T-helper 1 cell (primary cell): ENCODE measurements at regions not wholly inside any gene's neighbourhood (a gene's known extent, or its start where the extent isn't known, plus 50 kb on each side); places are given as distances from the start of the nearest gene placed in this dataset.

Source experiments
- DNase-seq, 5 donors: peaks; one replicate each; pipeline ENCODE4 v3.0.0-alpha.2; 2012 to 2020

DNA sequence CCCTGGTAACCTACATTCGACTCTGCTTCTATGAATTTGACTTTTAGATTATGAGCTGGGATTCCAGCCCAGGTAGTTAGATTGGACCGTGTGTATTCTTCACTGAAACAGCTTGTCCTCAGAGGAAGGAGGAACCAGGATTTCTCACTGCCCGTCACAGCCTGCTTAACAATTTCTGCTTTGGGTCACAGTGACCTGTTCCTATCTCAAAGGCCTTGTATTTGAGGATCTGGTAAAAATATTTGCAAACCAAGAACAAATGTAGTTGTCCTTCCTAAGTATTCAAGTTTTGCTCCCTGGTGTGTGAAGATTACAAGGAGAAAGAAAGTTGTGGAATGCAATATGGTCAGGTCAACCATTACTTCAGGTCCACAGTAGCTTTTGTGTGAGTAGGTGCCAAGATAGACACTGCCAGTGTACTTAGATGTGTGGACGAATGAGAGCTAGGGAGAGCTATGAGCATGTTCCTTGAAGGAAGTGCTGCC lies 55.1 kb downstream of the KIF4B start:
- DNase-seq: no peak

DNA sequence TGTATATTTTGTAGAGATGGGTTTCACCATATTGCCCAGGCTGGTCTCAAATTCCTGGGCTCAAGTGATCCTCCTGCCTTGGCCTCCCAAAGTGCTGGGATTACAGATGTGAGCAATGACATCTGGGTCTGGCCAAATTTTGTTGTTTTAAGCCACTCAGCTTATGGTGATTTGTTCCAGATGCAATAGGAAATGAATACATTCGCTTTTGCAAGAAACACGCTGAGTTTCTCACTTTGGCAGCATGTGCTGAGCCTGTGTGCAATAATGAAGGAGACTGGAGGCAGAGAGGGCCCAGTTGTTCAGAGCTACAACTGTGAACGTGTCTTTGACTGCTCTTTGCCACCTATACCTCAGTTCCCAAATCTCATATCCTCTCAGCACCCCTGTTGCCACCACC lies 56.4 kb downstream of the KIF4B start:
- no peak for DNase-seq

DNA sequence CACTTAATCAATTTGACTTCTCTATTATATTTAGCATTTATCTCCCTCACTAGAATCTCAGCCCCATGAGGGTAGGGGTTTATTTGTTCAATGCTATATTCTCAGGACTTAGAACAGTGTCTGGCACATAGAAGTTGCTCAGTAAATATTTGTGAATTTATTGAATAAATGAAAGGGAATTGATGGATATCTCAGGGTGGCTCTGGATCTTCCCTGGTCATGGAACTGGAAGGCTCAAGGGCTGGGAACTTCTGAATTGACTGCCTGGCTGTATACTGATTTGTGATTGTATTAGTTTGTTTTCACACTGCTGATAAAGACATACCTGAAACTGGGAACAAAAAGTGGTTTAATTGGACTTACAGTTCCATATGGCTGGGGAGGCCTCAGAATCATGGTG lies 57.2 kb downstream of the KIF4B start:
- no peak for DNase-seq

DNA sequence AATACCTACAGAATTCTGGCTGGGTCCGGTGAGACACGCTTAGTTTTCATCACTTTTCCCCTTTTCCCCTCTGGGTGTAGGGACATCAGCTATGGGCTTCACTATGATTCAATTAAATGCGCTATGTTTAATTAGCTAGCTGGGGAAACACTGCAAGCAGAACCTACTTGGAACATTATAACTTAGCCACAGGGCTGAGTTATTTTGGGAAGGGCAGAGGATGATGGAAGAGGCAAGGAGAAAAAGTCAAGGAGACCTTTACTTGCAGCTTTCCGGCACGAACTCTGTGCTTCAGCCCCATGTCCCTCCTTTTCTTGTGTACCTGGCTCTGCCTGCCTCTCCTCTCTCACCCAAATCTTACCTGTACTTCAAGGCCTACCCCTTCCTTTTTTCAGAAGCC lies 62.8 kb downstream of the KIF4B start:
- no peak for DNase-seq

DNA sequence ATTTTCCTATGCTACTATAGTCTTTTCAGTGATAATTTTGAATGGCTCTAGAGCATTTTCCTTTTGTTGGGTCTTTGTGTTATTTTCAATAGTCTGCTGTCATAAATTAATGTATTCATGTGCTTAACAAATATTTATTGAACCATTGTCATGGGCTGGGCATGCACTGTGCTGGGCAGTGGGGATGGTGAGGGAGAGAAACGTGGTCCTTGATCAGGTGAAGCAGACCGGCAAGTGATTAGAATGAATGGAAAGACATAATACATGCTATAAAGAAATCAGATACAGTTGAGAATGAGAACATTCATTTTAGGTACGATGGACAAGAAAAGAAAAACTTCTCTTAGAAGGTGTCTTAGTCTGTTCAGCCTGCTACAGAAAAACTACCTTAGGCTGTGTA lies 66.1 kb downstream of the KIF4B start:
- no peak for DNase-seq

DNA sequence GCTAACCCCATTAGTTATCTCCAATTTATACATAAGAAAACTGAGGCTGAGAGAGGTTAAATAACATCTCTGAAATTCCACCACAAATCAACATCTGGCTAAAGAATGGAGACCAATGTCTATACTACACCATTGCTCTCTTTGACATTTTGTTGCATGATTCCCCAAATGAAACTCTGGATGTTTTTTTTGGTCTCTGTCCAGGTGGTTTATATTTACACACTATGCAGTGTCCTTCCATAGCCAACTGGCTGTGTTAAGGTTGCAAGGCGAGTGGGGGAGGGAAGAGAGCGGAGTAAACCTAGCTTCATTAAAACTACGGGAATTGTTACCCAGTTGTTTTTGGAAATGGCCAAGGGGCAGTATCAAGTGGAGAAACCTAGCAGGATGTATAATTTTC lies 67.2 kb downstream of the KIF4B start:
- DNase-seq: no peak

DNA sequence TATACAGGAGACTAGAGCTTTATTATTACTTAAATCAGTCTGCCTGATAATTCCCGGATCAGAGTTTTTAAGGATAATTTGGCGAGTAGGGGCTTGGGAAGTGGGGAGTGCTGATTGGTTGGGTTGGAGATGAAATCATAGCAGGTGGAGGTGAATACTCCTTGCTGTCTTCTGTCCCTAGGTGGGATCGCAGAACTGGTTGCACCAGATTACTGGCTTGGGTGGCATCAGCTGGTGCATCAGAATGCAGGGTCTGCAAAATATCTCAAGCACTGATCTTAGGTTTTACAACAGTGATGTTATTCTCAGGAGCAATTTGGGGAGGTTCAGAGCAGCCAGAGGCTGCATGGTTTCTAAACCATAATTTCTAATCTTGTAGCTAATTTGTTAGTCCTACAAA lies 68.1 kb downstream of the KIF4B start:
- no peak for DNase-seq

DNA sequence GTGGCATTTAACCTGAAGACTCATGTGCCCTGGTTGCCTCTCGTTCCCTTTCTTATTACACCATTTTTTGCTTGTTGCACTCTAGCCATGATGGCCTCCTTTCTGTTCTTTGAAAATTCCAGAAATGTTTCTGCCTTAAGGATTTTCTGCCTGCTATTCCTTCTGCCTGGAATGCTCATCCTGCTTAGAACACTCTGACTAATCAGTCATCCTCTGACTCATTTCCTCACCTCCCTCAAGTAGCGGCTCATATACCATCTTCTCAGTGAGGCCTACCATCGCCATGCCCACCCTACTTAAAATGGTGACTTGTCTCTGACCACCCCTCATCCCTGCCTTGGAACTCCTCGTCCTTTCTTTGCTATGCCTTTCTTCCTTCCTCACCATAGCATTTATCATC lies 68.8 kb downstream of the KIF4B start:
- DNase-seq: no peak

DNA sequence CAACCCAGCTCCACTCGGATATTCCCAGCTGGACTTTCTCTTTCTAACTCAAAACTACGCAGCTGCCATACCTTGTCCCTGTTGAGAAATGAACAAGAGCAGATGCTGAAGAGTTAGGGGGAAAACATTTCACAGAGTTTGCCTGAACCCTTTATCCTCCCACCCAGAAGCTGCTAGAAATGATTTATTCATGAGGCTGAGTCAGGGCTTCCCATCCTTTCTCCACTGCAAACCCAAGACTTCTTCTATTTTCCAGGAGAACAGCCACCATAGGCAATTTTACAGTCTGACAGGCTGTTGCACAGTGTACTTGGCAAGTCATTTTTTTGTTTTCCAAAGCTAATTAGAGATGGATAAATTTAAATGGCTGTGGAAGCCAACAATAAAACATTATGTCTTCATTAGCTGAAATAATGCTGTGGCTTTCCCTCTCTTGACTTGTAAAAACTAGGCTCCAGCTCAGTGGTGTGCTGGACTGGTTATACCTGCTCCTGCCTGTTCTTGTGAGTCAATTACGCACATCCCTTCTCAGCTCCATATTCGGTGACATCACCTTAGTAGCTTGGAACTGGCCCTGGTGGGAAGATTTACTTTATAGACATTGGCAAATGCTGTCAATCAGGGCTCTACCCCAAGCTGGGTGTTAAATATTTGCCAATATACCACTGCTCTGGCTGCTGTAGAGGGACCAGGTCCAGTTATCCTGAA lies 71.9 kb downstream of the KIF4B start:
- DNase-seq: no peak

DNA sequence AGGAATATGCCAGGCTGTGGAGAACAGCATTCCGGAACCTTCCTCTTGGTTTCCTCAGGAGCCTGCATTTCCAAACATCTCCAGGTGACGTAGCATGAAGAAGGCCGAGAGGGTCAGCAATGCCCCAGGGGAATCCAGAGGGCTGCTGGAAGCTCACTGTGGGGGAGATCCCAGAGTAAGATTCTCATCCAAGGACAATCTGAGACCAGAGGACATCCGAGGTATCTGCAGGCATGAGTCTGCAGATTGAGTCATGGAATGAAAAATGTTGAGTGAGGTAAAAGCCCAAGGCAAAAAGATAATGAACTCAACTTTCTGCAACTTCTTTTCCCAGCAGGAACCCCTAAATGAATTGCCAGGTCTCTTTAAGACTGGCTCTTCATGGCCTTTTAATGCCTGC lies 73.5 kb downstream of the KIF4B start:
- DNase-seq: no peak

DNA sequence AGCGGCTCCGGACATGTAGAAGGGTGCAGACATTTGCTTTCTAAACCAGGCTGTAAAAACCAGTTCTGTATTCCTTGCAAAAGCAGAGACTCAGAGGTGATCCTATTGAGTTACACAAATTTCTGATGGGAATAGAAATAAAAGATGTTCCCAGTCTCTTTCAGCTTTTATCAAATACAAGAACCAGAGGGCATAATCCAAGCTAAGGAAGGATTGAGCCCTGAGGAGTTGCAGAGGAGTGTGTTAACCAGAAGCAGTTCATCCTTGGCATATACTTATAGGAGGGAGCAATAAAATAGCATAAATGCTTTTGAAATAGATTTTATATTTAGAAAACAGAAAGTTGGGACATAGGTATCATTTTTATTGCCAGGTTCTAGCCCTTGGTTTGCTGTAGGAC lies 75.3 kb downstream of the KIF4B start:
- no peak for DNase-seq

DNA sequence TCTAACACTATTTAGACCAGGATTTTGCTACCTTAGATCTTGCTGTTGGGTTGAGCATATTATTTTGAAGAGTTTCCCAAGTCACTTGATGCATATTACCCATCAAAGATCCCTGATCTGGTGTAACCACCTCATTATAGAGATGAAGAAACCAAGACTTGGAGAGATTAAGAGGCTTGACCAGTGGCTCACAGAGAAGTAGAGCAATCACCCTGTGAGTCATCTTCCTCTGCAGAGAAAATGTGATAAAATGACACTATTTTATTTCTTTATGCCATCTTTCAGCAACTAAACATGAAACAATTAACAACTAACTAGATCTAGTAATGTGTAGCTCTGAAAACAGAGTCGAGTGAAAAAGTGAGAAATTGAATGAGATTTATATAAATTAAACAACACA lies 76.1 kb downstream of the KIF4B start:
- DNase-seq: no peak

DNA sequence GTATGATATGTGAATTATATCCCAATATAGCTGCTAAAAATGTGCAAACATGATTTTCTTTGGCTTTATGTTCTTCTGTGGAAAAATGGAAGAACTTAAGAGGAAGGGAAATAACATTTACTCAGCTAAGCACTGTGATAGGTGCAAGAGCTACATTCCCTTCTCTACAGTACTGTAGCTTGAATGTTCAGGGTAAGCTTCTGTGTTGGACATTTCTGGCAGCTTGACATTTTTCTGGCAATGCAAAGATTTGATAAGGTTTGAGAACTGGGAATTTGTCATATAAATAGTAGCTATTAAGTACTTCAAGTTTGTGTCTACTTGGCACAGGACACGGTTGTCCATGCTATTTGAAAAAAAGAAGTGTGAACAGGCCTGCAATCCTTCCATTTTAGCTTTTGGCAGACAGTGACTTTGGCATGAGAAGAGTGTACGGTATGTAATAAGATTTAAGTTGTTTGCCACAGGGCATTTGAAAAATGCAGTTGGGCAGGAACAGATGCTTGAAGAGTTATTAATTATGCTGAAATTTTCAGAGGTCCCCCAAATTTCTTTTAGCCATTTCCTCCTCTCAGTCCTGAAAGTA lies 77.6 kb downstream of the KIF4B start:
- no peak for DNase-seq

DNA sequence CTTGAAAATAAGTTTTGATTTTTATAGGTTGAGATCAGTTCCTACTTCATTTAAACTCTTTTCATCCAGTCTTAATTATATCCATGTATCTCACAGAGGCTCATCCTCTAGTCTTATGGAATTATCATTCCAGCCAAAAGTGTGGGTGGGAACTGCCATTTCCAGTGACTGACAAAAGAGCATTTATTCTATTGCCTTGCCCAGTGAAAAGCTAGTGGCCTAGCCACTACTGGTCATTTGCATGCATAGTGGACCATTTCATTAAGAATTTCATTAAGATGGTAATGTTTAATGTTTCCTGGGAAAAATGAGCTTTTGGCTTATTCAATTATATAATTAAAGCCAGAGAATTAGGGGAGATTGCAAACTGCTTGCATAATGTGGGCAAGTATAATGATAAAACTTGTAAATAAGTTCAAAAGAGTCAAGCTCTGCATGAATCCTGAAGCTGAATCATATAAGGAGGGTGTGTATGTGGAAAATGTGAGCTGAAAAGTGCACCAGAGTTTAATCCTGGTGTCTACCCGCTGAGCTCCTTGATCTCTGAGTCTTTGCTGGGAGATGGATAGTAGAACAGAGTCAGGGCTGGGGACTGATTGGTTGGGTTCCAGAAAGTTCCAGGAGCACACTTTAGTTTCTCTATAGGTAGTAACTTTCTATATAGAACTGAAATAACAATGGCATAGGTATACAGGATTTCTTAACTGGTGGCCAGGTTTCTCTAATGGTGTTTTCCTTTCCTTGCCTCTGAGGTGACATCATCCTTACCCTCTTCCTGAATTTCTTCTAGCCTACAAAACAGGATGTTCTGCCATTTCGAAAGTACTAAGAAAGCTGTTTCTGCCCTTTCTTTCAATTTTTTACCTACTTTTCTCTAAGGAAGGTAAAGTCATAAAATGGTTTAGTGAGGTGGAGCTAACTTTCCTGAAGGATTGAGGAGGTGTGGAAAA lies 78.5 kb downstream of the KIF4B start:
- DNase-seq: no peak

DNA sequence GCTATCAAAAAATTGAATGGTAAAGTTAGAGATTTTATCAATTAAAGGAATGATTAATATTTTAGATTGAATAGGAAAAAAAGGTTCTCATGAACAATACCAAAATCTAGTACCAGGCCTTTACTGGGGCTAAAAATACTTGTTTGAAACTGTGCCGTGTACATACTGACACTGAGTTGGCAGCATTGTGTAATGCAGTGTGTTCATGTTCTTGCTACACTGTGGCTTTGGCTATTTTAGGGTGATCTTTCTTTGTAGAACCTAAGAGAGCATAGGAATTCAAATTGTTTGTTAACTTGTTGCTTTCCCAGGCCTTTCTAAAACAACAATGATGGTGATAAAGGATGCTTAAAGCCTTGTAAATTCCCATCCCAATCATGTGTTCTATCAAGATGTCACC lies 80.9 kb downstream of the KIF4B start:
- DNase-seq: no peak

DNA sequence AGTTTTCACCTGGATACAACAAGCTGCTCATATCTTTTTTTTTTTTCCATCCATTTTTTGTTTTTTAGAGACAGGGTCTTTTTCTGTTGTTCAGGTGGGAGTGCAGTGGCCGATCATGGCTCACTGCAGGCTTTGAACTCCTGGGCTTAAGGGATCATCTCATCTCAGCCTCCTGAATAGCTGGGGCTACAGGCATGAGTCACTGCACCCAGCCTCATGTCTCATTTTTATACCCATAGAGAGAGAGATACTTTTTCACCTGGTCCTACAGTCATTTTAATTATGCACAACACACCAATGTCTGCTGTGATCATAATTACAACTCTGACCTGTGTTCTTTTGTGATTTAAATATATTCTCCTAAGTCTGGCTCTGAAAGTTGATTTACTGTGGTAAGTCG lies 84.4 kb downstream of the KIF4B start:
- no peak for DNase-seq

DNA sequence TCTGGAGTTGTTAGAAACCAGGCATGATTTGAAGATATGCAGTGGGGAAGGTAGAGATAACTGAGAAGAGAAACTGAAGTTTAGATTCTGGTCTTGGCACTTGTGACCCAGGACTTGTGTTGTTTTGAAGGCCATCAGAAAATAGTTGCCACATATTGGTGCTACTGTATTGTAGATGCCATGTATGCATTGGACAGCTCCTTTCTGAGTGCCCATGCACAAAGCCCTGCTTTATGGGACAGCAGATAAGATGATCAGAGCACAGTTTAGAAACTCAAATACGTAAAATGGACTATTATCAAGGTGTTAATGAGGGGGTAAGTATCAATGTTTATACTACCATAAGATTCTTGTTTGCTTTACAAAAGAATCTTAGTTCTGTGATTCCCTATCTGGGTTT lies 84.9 kb downstream of the KIF4B start:
- no peak for DNase-seq

DNA sequence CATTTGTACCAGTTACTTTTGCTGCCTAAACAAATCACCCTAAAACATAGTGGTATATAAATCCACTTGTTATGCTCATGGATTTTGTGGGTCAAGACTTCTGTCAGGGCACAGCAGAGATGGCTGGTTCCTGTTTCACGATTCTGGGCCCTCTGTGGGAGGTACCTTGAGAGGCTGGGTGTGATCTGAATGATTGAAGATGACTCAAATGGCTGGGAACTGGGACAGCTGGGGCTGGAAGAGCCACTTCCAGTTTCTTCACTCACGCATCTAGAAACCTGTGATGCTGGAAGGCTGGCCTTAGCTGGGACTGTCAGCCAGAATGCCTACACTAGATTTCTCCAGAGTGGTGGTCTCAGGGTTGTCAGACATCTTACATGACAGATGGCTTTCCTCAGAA lies 88.1 kb downstream of the KIF4B start:
- DNase-seq: no peak

DNA sequence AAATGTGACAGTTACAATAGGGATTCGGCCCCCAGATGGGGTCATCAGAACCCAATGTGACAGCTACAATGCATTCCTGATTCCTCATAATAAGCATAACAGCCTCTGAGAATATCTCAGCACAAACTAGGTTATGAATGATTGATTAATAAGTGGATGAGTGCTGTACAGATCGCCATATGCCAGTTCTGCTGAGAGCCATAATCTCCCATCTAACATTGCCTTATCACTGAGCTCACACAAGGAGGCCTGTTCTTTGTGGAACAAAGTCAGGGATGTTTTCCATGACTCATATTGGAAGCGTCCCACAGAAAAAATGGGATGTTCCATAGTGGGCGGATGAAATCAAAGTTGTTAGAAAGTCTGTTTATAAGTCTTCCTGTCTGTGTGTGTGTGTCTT lies 89.6 kb downstream of the KIF4B start:
- no peak for DNase-seq

DNA sequence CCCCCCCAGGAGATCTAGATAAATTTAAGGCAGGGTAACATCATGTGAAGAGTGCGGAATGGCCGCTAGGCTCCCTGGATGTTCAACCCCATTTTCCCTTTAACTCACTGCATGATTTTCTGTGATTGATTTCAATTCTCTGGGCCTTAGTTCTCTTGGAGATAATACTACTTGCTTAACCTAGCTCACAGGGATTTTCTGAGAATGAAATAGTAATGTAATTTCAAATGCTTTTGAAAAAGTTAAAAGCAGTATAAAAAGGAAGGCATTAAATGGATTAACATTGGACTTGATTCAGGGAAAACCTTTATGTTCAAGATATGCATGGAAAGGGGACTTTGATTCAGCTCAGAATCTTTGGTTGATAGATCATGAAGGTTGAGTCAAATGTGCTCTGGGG lies 90.9 kb downstream of the KIF4B start:
- no peak for DNase-seq

DNA sequence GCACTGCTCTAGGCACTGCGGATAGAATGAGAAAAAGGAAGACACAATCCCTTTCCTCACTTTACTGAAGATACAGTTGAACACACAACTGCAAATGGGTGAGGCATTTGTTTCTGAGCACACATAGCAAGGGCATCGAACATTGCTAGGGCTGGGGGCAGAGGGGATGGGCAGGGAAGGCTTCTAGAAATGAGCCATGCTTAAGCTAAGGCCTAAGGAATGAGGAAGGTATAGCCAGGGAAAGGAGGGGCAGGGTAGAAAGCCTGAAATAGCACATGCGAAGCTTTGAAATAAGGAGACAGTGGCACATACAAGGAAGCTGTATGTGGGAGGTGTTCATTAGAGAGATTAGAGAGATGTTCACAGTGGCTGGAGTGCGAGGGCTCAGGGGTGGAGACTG lies 92.7 kb downstream of the KIF4B start:
- DNase-seq: no peak

DNA sequence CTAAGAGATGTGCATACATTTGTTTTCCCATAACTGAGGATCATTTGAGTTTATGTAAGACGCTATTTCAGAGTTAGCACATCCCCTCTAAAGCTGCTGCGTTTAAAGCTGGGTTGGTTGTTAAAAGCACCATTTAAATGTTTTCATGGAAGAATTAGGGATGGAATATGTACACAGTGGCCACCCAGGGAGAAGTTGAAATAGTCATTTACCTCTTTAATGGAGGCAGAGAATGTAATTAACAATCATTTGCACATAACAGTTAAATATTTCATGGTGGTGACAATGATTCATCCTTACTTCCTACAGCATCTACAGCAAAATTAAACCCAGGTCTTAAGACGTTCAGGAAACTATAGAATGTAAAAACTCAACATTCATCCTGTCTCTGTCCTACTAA lies 100.3 kb downstream of the KIF4B start:
- DNase-seq: no peak

DNA sequence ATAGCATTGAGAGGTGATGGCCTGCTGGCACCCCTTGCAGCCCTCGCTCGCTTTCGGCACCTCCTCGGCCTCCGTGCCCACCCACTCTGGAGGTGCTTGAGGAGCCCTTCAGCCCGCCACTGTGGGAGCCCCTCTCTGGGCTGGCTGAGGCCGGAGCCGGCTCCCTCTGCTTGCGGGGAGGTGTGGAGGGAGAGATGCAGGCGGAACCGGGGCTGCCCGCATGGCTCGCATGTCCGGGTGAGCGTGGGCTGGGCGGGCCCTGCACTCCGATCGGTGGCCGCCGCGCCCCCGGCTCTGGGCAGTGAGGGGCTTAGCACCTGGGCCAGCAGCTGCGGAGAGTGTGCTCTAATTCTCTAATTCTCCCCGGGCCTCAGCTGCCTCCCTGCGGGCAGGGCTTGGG lies 101.1 kb downstream of the KIF4B start:
- DNase-seq: peak in 1 of 5 donors; percentile 11
